Parathyroid adenoma (tissue), 2 donors: ENCODE measurements at regions not wholly inside any gene's neighbourhood (a gene's known extent, or its start where the extent isn't known, plus 50 kb on each side); places are given as distances from the start of the nearest gene placed in this dataset.

ENCODE experiments used
- H2AFZ ChIP-seq: fragments of 300-600 bp; sonication (generic); one replicate; pipeline ENCODE4 v1.7.0; 2017; ENCODE audit warnings: antibody characterized with exemption, mild to moderate bottlenecking
- H3K27ac ChIP-seq: fragments of 300-600 bp; sonication (generic); one replicate; pipeline ENCODE4 v1.7.0; 2017
- H3K27me3 ChIP-seq: fragments of 300-600 bp; sonication (generic); one replicate; pipeline ENCODE4 v1.7.0; 2017; ENCODE audit warnings: low read length; ENCODE audit not compliant: control insufficient read depth, insufficient read depth
- H3K36me3 ChIP-seq: fragments of 300-600 bp; sonication (generic); one replicate; pipeline ENCODE4 v1.7.0; 2017; ENCODE audit warnings: low read length; ENCODE audit not compliant: control insufficient read depth, insufficient read depth
- H3K4me1 ChIP-seq: fragments of 300-600 bp; sonication (generic); one replicate; pipeline ENCODE4 v1.7.0; 2017; ENCODE audit warnings: control low read depth
- H3K4me2 ChIP-seq: fragments of 300-600 bp; sonication (generic); one replicate; pipeline ENCODE4 v1.7.0; 2017; ENCODE audit warnings: low read length
- H3K4me3 ChIP-seq: fragments of 300-600 bp; sonication (generic); one replicate; pipeline ENCODE4 v1.7.0; 2017; ENCODE audit warnings: low read depth, low read length
- H3K79me2 ChIP-seq: fragments of 300-600 bp; sonication (generic); one replicate; pipeline ENCODE4 v1.7.0; 2017; ENCODE audit warnings: control low read depth
- H3K9ac ChIP-seq: fragments of 300-600 bp; sonication (generic); one replicate; pipeline ENCODE4 v1.7.0; 2017; ENCODE audit warnings: mild to moderate bottlenecking
- H3K9me3 ChIP-seq: fragments of 300-600 bp; sonication (generic); one replicate; pipeline ENCODE4 v1.7.0; 2017; ENCODE audit warnings: low read length; ENCODE audit not compliant: control insufficient read depth
- CTCF ChIP-seq: fragments of 300-600 bp; sonication (generic); IDR thresholded peaks from one replicate; pipeline ENCODE4 v1.7.0; 2017; ENCODE audit warnings: antibody characterized with exemption, mild to moderate bottlenecking
- donor health status: primary hyperparathyroidism.

- TF ChIP-seq CTCF, result no peak
- Histone ChIP-seq H3K4me3 (no peak overlapping the region), H3K4me1 (no peaks in the 10 kb centered on the region), H3K27ac (no peak overlapping the region), H3K9me3 (no peaks in the 10 kb centered on the region), H3K79me2 (no peaks in the 10 kb centered on the region), H3K27me3 (no peaks in the 10 kb centered on the region), H3K9ac (no peak overlapping the region), H3K4me2 (no peak overlapping the region), H3K36me3 (no peaks in the 10 kb centered on the region), H2AFZ (no peak overlapping the region)
These were observed 73.8 kb upstream of the NABP1 start for GRCh38 chr2:191604154-191604553.

GRCh38 chr2:191607096-191607495 lies 70.8 kb upstream of the NABP1 start:
- H3K79me2 ChIP-seq, result no peaks in the 10 kb centered on the region
- H2AFZ ChIP-seq, result no peak overlapping the region
- H3K4me2 ChIP-seq, result no peak overlapping the region
- no peaks in the 10 kb centered on the region for H3K4me1 ChIP-seq
- H3K9ac ChIP-seq, result no peak overlapping the region
- no peaks in the 10 kb centered on the region for H3K27me3 ChIP-seq
- no peak overlapping the region for H3K27ac ChIP-seq
- no peaks in the 10 kb centered on the region for H3K9me3 ChIP-seq
- H3K36me3 ChIP-seq, result no peaks in the 10 kb centered on the region
- TF ChIP-seq CTCF, result no peak
- no peak overlapping the region for H3K4me3 ChIP-seq

GRCh38 chr2:191610756-191611155 lies 67.2 kb upstream of the NABP1 start:
- TF ChIP-seq CTCF, result no peak
- Histone ChIP-seq H3K27ac (no peak overlapping the region), H3K4me2 (no peak overlapping the region), H3K27me3 (no peaks in the 10 kb centered on the region), H3K36me3 (no peaks in the 10 kb centered on the region), H3K4me1 (no peaks in the 10 kb centered on the region), H3K9ac (no peak overlapping the region), H3K9me3 (no peaks in the 10 kb centered on the region), H3K79me2 (no peaks in the 10 kb centered on the region), H2AFZ (no peak overlapping the region), H3K4me3 (no peak overlapping the region)

- Histone ChIP-seq H3K9ac (no peak overlapping the region), H3K27ac (no peak overlapping the region), H3K4me2 (no peak overlapping the region)
These were observed 66.3 kb upstream of the NABP1 start for GRCh38 chr2:191611614-191612013.

More at GRCh38 chr2:191611614-191612013, 66.3 kb upstream of the NABP1 start:
- H3K27me3 ChIP-seq, result no peaks in the 10 kb centered on the region
- H3K79me2 ChIP-seq, result no peaks in the 10 kb centered on the region
- H3K36me3 ChIP-seq, result no peaks in the 10 kb centered on the region
- no peak overlapping the region for H3K4me3 ChIP-seq
- H3K9me3 ChIP-seq, result no peaks in the 10 kb centered on the region
- no peaks in the 10 kb centered on the region for H3K4me1 ChIP-seq
- no peak for TF ChIP-seq CTCF
- no peak overlapping the region for H2AFZ ChIP-seq
